Choroid plexus epithelial cell (primary cell): ENCODE measurements at regions not wholly inside any gene's neighbourhood (a gene's known extent, or its start where the extent isn't known, plus 50 kb on each side); places are given as distances from the start of the nearest gene placed in this dataset.

Experiments
- DNase-seq: peaks from one replicate; pipeline ENCODE4 v3.0.0-alpha.2; 2010; ENCODE audit warnings: low read depth
- H3K4me3 ChIP-seq: 2 replicates; pipeline ENCODE4 v1.5.1; 2011; ENCODE audit warnings: low read depth, mild to moderate bottlenecking, control low read depth, low read length, moderate library complexity
- TF ChIP-seq, protein P1 (sequence below): conservative IDR thresholded peaks from 2 replicates; pipeline ENCODE4 v1.5.1; 2011; ENCODE audit warnings: low read depth, mild to moderate bottlenecking, control low read depth, inconsistent platforms, low read length, moderate library complexity

DNA sequence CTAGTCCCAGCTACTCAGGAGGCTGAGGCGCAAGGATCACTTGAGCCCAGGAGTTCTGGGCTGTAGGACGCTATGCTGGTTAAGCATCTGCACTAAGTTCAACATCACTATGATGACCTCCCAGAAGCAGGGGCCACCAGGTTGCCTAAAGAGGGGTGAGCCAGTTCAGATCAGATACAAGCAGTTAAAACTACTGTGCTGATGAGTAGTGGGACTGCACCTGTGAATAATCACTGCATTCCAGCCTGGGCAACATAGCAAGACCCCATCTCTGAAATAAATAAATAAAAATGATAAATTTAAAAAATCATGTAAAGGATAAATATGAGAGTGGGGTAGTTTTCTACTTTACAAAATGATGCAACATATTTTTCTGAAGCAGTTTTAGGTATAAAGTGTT is 106.5 kb downstream of the TMEM170B start:
- TF ChIP-seq, protein P1, sequence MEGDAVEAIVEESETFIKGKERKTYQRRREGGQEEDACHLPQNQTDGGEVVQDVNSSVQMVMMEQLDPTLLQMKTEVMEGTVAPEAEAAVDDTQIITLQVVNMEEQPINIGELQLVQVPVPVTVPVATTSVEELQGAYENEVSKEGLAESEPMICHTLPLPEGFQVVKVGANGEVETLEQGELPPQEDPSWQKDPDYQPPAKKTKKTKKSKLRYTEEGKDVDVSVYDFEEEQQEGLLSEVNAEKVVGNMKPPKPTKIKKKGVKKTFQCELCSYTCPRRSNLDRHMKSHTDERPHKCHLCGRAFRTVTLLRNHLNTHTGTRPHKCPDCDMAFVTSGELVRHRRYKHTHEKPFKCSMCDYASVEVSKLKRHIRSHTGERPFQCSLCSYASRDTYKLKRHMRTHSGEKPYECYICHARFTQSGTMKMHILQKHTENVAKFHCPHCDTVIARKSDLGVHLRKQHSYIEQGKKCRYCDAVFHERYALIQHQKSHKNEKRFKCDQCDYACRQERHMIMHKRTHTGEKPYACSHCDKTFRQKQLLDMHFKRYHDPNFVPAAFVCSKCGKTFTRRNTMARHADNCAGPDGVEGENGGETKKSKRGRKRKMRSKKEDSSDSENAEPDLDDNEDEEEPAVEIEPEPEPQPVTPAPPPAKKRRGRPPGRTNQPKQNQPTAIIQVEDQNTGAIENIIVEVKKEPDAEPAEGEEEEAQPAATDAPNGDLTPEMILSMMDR, result no peak
- DNase-seq, result no peak
- H3K4me3 ChIP-seq, result no peak overlapping the region

DNA sequence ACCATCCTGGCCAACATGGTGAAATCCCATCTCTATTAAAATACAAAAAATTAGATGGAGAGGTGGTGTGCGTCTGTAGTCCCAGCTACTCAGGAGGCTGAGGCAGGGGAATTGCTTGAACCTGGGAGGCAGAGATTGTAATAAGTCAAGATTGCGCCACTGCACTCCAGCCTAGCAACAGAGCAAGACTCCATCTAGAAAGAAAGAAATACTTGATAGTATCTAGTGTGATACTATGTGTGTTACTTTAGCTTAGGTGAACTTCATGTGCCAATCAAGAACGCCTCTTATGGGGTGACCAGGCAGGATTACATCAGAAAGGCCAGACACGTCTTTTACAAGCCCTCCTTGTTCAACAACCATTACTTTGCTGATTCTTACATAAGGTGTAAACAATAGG is 107.1 kb downstream of the TMEM170B start:
- no peak overlapping the region for H3K4me3 ChIP-seq
- TF ChIP-seq, protein P1, result no peak
- no peak for DNase-seq

DNA sequence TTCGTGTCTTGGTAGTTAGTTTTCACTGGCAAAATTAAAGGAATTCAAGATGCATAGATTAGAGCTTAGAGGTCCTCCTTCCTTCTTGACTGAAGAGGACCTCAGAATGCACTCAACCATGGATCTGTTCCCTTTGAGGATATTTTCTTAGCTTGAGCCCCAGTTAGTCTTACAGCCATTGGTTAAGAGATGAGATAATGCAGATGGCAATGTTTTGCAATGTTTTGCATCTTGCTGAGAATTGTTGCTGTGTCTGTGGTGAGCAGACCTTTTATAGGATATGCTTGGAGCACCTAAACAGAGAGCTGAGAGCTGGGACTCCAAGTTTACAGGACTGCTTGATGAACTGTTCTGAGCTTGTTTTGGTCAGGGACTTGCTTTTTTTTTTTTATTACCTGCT is 107.5 kb downstream of the TMEM170B start:
- DNase-seq, result peak; percentile 77
- TF ChIP-seq, protein P1, result no peak
- H3K4me3 ChIP-seq, result no peak overlapping the region

DNA sequence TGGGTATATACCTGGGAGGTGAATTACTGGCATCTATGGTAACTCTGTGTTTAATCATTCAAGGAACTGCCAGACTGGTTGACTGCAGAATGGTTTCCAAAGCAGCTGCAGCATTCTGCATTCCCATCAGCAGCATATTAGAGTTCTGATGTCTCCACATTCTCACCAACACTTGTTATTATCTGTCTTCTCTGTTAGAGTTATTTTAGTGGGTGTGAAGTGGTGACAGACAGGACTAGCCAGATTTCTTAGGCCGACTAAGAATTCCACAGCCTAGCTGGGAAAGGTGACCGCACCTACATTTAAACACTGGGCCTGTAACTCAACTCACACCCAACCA is 110.9 kb downstream of the TMEM170B start:
- DNase-seq, result no peak
- H3K4me3 ChIP-seq, result no peak overlapping the region
- TF ChIP-seq, protein P1, result no peak

DNA sequence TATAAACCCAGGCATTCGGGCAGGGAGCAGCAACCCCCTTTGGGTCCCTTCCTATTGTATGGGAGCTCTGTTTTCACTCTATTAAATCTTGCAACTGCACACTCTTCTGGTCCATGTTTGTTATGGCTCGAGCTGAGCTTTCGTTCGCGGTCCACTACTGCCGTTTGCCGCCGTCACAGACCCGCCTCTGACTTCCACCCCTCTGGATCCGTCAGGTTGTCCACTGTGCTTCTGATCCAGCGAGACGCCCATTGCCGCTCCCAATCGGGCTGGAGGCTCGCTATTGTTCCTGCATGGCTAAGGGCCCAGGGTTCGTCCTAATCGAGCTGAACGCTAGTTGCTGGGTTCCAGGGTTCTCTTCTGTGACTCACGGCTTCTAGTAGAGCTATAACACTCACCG is 111.3 kb downstream of the TMEM170B start:
- no peak overlapping the region for H3K4me3 ChIP-seq

DNA sequence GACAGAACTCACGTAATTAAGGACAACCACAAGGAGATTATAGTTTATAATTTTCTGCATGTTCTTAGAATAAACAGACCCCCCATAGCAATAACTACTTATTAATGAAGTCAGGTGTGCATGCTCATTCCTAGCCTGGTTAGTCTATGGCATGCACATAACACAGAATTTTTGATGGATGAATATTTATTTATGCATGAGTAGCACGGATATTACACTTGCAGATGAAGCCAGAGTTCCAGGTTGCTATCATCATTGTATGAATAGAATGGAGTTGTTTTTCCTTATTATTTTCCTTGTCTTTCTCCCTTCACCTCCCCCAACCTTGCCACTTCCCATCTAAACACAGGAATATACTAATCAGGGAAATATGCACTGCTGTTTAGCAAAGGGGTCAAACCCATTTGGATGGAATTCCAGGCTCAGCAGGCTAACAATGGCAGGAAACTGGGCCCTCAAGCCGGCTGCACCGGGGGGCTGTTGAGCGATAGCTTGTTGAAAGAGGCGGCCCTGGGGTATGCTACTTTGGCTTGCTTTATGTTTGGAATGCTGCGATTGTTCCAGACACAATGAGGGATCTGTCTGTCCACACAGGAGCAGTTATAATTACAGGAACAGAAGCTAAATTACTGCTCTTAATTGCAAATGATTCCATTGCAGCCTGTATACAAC is 112.6 kb downstream of the TMEM170B start:
- TF ChIP-seq, protein P1, result no peak
- peak; percentile 68 for DNase-seq
- H3K4me3 ChIP-seq, result no peak overlapping the region

More for the DNA sequence above, 111.3 kb downstream of the TMEM170B start:
- TF ChIP-seq, protein P1, result no peak
- DNase-seq, result no peak

DNA sequence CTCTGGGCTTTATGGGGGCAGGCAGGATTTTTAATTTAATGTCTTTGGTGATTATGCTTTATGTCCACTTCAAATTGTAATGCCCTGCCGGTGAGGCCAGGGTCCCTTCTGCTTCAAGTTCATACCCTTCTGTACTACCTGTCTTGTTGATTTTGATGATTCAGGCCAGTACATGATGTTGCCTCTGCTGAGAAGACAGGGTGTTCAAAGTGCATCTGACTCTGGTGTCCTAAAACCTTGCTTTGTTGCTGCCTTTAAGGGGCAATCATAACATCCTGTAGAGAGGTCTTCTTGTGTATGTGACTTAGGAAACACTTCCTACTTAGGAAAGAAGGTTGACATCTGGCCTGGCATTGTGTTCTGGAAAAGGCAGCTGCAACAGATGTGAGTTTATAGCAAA is 113.2 kb downstream of the TMEM170B start:
- DNase-seq, result peak; percentile 24
- no peak overlapping the region for H3K4me3 ChIP-seq
- TF ChIP-seq, protein P1, result no peak
